HepG2 (cell line): ENCODE measurements at regions not wholly inside any gene's neighbourhood (a gene's known extent, or its start where the extent isn't known, plus 50 kb on each side); places are given as distances from the start of the nearest gene placed in this dataset.

Source experiments
- CENPT ChIP-seq: sonication (generic); formaldehyde crosslinking; IDR thresholded peaks from 2 replicates; pipeline ENCODE4 v1.8.0; 2022; ENCODE audit warnings: low read depth, mild to moderate bottlenecking, moderate library complexity, missing genetic modification reagents
- DPF2 ChIP-seq: sonication (generic); formaldehyde crosslinking; IDR thresholded peaks from 2 replicates; pipeline ENCODE4 v1.4.0; 2020; ENCODE audit warnings: mild to moderate bottlenecking, low read depth, missing genetic modification reagents, borderline replicate concordance
- EP300 ChIP-seq, 3 experiments: sonication (generic) in 1 of 3; formaldehyde crosslinking in 1 of 3; IDR thresholded peaks; 2 replicates each; pipeline versions ENCODE4 v1.5.1 to v1.6.1; 2011 to 2020; ENCODE audit warnings: low read depth in 2 of 3, low read length in 2 of 3, borderline replicate concordance in 1 of 3, improper control_type of control experiment in 1 of 3, mild to moderate bottlenecking in 1 of 3, missing genetic modification reagents in 1 of 3, moderate library complexity in 1 of 3
- FOXA1 ChIP-seq, 2 experiments: fragments of 450-650 bp in 1 of 2; sonication (generic) in 1 of 2; formaldehyde crosslinking in 1 of 2; IDR thresholded peaks; 2 replicates each; pipeline versions ENCODE4 v1.4.0 to v1.6.1; 2016 to 2020; ENCODE audit warnings: missing genetic modification reagents in 1 of 2
- GPN1 ChIP-seq: sonication (generic); formaldehyde crosslinking; IDR thresholded peaks from 2 replicates; pipeline ENCODE4 v1.5.1; 2020; ENCODE audit warnings: missing genetic modification reagents, borderline replicate concordance
- JUND ChIP-seq: sonication (generic); formaldehyde crosslinking; IDR thresholded peaks from 2 replicates; pipeline ENCODE4 v1.8.0; 2022; ENCODE audit warnings: mild to moderate bottlenecking, missing genetic modification reagents
- MAFF ChIP-seq: IDR thresholded peaks from 2 replicates; pipeline ENCODE4 v1.6.1; 2011; ENCODE audit warnings: low read depth, low read length, improper control_type of control experiment
- NFE2L2 ChIP-seq: fragments of 150-350 bp; IDR thresholded peaks from 2 replicates; pipeline ENCODE4 v1.6.1; 2014; ENCODE audit warnings: low read length
- SP2 ChIP-seq: sonication (generic); formaldehyde crosslinking; IDR thresholded peaks from 2 replicates; pipeline ENCODE4 v1.5.1; 2020; ENCODE audit warnings: mild to moderate bottlenecking, missing genetic modification reagents
- THYN1 ChIP-seq: sonication (generic); formaldehyde crosslinking; IDR thresholded peaks from 2 replicates; pipeline ENCODE4 v1.8.1; 2023; ENCODE audit warnings: low read depth, mild to moderate bottlenecking, moderate library complexity, missing genetic modification reagents, borderline replicate concordance
- ZBTB40 ChIP-seq, 2 experiments: fragments of 450-650 bp in 1 of 2; sonication (generic) in 1 of 2; formaldehyde crosslinking in 1 of 2; IDR thresholded peaks; 2 replicates each; pipeline versions ENCODE4 v1.6.1 to v1.8.0; 2016 to 2022; ENCODE audit warnings: antibody characterized with exemption in 1 of 2, mild to moderate bottlenecking in 1 of 2, missing genetic modification reagents in 1 of 2
- ZNF3 ChIP-seq: IDR thresholded peaks from 2 replicates; pipeline ENCODE4 v1.7.0; 2017; ENCODE audit warnings: inconsistent platforms
- ZNF34 ChIP-seq: sonication (generic); formaldehyde crosslinking; IDR thresholded peaks from 2 replicates; pipeline ENCODE4 v1.4.0; 2020; ENCODE audit warnings: mild to moderate bottlenecking, missing genetic modification reagents, borderline replicate concordance
- ZNF441 ChIP-seq: sonication (generic); formaldehyde crosslinking; IDR thresholded peaks from 2 replicates; pipeline ENCODE4 v1.7.0; 2021; ENCODE audit warnings: missing genetic modification reagents, borderline replicate concordance
- ZNF577 ChIP-seq: sonication (generic); formaldehyde crosslinking; IDR thresholded peaks from 2 replicates; pipeline ENCODE4 v1.4.0; 2020; ENCODE audit warnings: mild to moderate bottlenecking, low read depth, missing genetic modification reagents, borderline replicate concordance
- ZNF674 ChIP-seq: sonication (generic); formaldehyde crosslinking; IDR thresholded peaks from 2 replicates; pipeline ENCODE4 v1.5.0; 2020; ENCODE audit warnings: low read depth, mild to moderate bottlenecking, missing genetic modification reagents
- ZNF724P ChIP-seq: sonication (generic); formaldehyde crosslinking; IDR thresholded peaks from 2 replicates; pipeline ENCODE4 v1.8.0; 2022; ENCODE audit warnings: missing genetic modification reagents, borderline replicate concordance
- ZNF891 ChIP-seq: sonication (generic); formaldehyde crosslinking; IDR thresholded peaks from 2 replicates; pipeline ENCODE4 v1.5.0; 2020; ENCODE audit warnings: mild to moderate bottlenecking, missing genetic modification reagents

DNA sequence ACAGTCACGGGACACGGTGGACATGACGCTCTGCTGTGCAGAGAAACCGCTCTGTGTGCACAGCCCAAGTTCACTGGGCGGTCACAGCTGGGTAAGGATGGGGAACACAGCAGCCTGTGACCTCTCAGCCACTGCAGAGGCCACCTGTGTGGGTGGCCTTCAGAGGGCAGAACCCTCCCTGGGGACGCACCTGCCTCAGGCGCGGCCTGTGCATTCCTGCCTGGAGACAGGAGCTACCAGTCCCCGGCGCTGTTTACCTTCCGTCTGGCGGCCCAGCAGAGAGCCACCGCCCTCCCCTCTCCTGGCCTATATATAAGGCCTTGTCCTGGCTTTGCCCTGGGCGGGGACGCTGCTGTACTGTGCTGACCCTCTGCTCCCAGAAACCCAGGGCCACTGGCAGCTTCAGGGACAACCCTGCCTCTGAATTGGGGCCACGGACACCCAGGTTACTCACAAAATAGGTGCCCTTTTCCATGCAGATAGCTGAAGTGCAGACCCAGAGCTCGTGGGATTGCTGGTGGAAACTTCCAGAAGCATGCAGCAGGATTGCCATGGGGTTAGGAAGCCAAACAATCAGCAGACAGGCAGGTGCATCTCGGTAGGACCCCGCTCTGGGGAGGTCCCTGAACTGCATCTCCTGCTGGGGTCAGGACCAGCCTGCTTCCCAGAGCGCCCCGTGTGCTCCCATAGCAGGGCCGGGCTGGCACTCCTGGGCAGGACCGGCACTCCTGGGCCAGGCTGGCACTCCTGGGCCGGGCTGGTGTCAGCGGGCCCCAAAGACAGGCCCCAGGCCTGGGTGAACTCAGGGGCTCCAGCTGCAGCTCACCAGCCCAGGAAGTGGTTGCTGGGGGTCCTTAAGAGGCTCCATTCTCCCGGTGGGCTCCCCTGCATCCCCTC, 83.6 kb downstream of the SIK1 start (continued):
- TF ChIP-seq EP300 (IDR thresholded peaks at IDR 0.05; ENCODE audit: low read depth in 2 of 2, low read length in 2 of 2) (peak; percentile 27 to 58; a peak in 1 of 4 replicates), EP300 (CRISPR knock-in tag; IDR thresholded peaks at IDR 0.05; ENCODE audit: borderline replicate concordance) (peak; percentile 33; the same call in 1 of the 2 replicates), ZNF724P (CRISPR knock-in tag) (no peak), DPF2 (CRISPR knock-in tag) (peak; percentile 54; the same call in 1 of the 2 replicates), FOXA1 (IDR thresholded peaks at IDR 0.05) (no peak), FOXA1 (CRISPR knock-in tag; IDR thresholded peaks at IDR 0.05) (peak; percentile 98), MAFF (no peak), ZNF3 (no peak), ZNF34 (CRISPR knock-in tag) (peak; percentile 75; the same call in 1 of the 2 replicates), JUND (CRISPR knock-in tag) (no peak; the same call in 1 of the 2 replicates), CENPT (CRISPR knock-in tag) (no peak), ZNF441 (CRISPR knock-in tag) (no peak), GPN1 (CRISPR knock-in tag) (no peak), ZBTB40 (IDR thresholded peaks at IDR 0.05) (no peak), ZBTB40 (CRISPR knock-in tag; IDR thresholded peaks at IDR 0.05) (no peak), THYN1 (CRISPR knock-in tag) (no peak), NFE2L2 (no peak), ZNF577 (CRISPR knock-in tag) (no peak), ZNF674 (CRISPR knock-in tag) (no peak), SP2 (CRISPR knock-in tag) (no peak), ZNF891 (CRISPR knock-in tag) (0 out of 2 replicates have a peak, but pooled peaks have one; percentile 57)
